Smooth muscle cell (in vitro differentiated cells): ENCODE measurements at regions not wholly inside any gene's neighbourhood (a gene's known extent, or its start where the extent isn't known, plus 50 kb on each side); places are given as distances from the start of the nearest gene placed in this dataset.

Source experiments
- DNase-seq: peaks from one replicate; lab custom pipeline; 2025; ENCODE audit not compliant: unreplicated experiment; lab: John Stamatoyannopoulos, UW
- H2AFZ ChIP-seq: fragments of 200-600 bp; sonication (generic); 2 replicates; pipeline ENCODE4 v1.6.0; 2016; ENCODE audit warnings: antibody characterized with exemption, low read depth, mild to moderate bottlenecking
- H3F3A ChIP-seq: fragments of 200-600 bp; sonication (generic); 2 replicates; pipeline ENCODE4 v1.6.0; 2017; ENCODE audit warnings: antibody characterized with exemption, low read depth
- H3K27ac ChIP-seq: fragments of 200-600 bp; sonication (generic); 2 replicates; pipeline ENCODE4 v1.5.1; 2016; ENCODE audit warnings: low read depth, mild to moderate bottlenecking
- H3K27me3 ChIP-seq: fragments of 200-600 bp; sonication (generic); 2 replicates; pipeline ENCODE4 v1.6.1; 2016; ENCODE audit warnings: low read depth, mild to moderate bottlenecking
- H3K36me3 ChIP-seq: fragments of 200-600 bp; sonication (generic); 2 replicates; pipeline ENCODE4 v1.5.1; 2016; ENCODE audit warnings: low read depth
- H3K4me1 ChIP-seq: fragments of 200-600 bp; sonication (generic); 2 replicates; pipeline ENCODE4 v1.5.1; 2016; ENCODE audit warnings: low read depth
- H3K4me2 ChIP-seq: fragments of 200-600 bp; sonication (generic); 2 replicates; pipeline ENCODE4 v1.6.0; 2016; ENCODE audit warnings: mild to moderate bottlenecking
- H3K4me3 ChIP-seq: fragments of 200-600 bp; sonication (generic); 2 replicates; pipeline ENCODE4 v1.5.1; 2016; ENCODE audit warnings: mild to moderate bottlenecking
- H3K79me2 ChIP-seq: fragments of 200-600 bp; sonication (generic); 2 replicates; pipeline ENCODE4 v1.6.0; 2016; ENCODE audit warnings: low read depth, mild to moderate bottlenecking
- H3K9ac ChIP-seq: fragments of 200-600 bp; sonication (generic); 2 replicates; pipeline ENCODE4 v1.6.0; 2016; ENCODE audit warnings: low read depth
- H3K9me3 ChIP-seq: fragments of 200-600 bp; sonication (generic); replicated peaks from 2 replicates; pipeline ENCODE4 v1.5.1; 2016; ENCODE audit warnings: low read depth
- H4K20me1 ChIP-seq: fragments of 200-600 bp; sonication (generic); 2 replicates; pipeline ENCODE4 v1.6.0; 2016; ENCODE audit warnings: low read depth
- CTCF ChIP-seq: fragments of 200-600 bp; sonication (generic); IDR thresholded peaks from 2 replicates; pipeline ENCODE4 v1.5.1; 2017; ENCODE audit warnings: borderline replicate concordance, mild to moderate bottlenecking, antibody characterized with exemption; ENCODE audit not compliant: insufficient read depth, poor library complexity, severe bottlenecking
- WGBS: methylation state at CpG from one replicate; pipeline ENCODE4 v1.1.7; 2016; ENCODE audit warnings: low lambda C conversion rate; 5-methylcytosine and 5-hydroxymethylcytosine counted together

GRCh38 chr1:207962716-207963426, 51.9 kb upstream of the CD34 start:
- no peaks in the 10 kb centered on the region for H3K36me3 ChIP-seq
- no peaks in the 10 kb centered on the region for H3K9me3 ChIP-seq
- peak overlapping the region; percentile 90 for H3K4me2 ChIP-seq
- no peak for TF ChIP-seq CTCF
- no peak overlapping the region for H3K27ac ChIP-seq
- peaks cover 26% of the 10 kb centered on the region for H3K27me3 ChIP-seq
- H3K4me1 ChIP-seq, result no peaks in the 10 kb centered on the region
- H4K20me1 ChIP-seq, result no peaks in the 10 kb centered on the region
- H2AFZ ChIP-seq, result peak overlapping the region; percentile 98
- H3K4me3 ChIP-seq, result peak overlapping the region; percentile 59
- no peaks in the 10 kb centered on the region for H3F3A ChIP-seq
- H3K79me2 ChIP-seq, result no peaks in the 10 kb centered on the region
- H3K9ac ChIP-seq, result no peak overlapping the region
- 34% methylated on average over 32 of the region's 32 CpGs for WGBS
- no peak for DNase-seq
